OCI-LY7 (cell line): ENCODE measurements at regions not wholly inside any gene's neighbourhood (a gene's known extent, or its start where the extent isn't known, plus 50 kb on each side); places are given as distances from the start of the nearest gene placed in this dataset.

Source experiments
- EZH2phosphoT487 ChIP-seq: fragments of 200-600 bp; sonication (generic); IDR thresholded peaks from 2 replicates; pipeline ENCODE4 v1.6.1; 2018; ENCODE audit warnings: low read depth, borderline replicate concordance, mild to moderate bottlenecking, mixed run types, antibody characterized with exemption, low read length, moderate library complexity, mixed read lengths
- TF ChIP-seq, protein P1 (sequence below): fragments of 200-600 bp; sonication (generic); conservative IDR thresholded peaks from 2 replicates; pipeline ENCODE4 v1.5.1; 2014; ENCODE audit warnings: mild to moderate bottlenecking, antibody characterized with exemption, low read length, moderate library complexity, mixed read lengths

GRCh38 chr3:164781755-164782154, 296.5 kb downstream of the SI start:
- TF ChIP-seq, protein P1, sequence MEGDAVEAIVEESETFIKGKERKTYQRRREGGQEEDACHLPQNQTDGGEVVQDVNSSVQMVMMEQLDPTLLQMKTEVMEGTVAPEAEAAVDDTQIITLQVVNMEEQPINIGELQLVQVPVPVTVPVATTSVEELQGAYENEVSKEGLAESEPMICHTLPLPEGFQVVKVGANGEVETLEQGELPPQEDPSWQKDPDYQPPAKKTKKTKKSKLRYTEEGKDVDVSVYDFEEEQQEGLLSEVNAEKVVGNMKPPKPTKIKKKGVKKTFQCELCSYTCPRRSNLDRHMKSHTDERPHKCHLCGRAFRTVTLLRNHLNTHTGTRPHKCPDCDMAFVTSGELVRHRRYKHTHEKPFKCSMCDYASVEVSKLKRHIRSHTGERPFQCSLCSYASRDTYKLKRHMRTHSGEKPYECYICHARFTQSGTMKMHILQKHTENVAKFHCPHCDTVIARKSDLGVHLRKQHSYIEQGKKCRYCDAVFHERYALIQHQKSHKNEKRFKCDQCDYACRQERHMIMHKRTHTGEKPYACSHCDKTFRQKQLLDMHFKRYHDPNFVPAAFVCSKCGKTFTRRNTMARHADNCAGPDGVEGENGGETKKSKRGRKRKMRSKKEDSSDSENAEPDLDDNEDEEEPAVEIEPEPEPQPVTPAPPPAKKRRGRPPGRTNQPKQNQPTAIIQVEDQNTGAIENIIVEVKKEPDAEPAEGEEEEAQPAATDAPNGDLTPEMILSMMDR, result no peak
- no peak for TF ChIP-seq EZH2phosphoT487
